ENCODE measurements at regions not wholly inside any gene's neighbourhood (a gene's known extent, or its start where the extent isn't known, plus 50 kb on each side); places are given as distances from the start of the nearest gene placed in this dataset.
A peak's percentile ranks its signal among the peaks of the same experiment; 100 is the strongest.

DNA sequence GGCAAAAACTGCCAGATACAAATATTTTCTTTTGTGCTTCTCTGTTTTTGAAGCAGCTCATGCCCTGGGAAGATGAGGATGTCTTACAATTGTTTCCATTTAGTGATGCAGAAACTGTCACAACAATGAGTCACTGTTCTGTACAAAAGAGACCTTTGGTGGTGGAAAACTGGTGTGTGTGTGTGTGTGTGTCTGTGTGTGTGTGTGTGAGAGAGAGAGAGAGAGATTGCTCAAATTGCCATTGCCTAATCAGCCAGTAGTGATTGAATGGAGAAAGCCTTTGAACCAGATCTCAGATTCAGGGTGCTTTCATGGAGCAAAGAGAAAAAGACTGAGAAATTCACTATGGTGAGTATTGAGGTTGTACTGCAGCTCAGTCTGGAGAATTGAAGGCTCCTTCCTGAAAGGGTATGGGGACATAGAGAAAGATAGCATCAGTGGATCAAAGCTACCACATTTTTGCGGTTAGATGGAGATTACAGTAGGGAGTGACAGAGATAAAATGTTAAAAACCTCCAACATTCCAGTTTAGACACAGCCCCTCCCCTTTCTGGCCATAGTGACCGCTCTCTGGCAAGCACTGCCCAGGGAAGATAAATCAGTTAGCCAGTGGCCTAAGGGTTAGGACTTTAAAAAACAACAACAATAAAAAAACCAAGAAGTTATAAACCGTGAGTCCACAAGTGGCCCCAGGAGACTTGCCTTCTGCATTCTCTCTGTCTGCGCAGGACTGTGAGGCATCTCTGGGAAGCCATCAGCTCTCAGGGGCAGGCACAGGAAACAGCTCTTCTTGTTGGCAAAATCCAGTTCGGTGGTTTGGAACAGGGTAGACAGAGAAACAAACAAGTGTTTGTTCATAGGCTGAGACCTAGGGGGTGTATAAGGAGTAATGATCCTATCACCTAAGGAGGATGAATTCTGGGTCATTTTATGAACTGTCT, 406.5 kb downstream of the DUSP10 start:
- Histone ChIP-seq H3K9me3 (ENCODE audit: low read length) (no peaks in the 10 kb centered on the region), H3F3A (ENCODE audit: insufficient read depth, low read length, poor library complexity, severe bottlenecking) (no peaks in the 10 kb centered on the region), H3K9ac (ENCODE audit: low read length) (no peak overlapping the region), H3K4me3 (ENCODE audit: low read length) (no peak overlapping the region), H3K27ac (ENCODE audit: low read length) (no peak overlapping the region), H3K27me3 (ENCODE audit: insufficient read depth, low read depth, low read length) (no peaks in the 10 kb centered on the region), H3K36me3 (ENCODE audit: insufficient read depth, low read length) (no peaks in the 10 kb centered on the region), H2AFZ (ENCODE audit: low read depth, low read length) (no peak overlapping the region), H4K20me1 (ENCODE audit: insufficient read depth) (no peaks in the 10 kb centered on the region), H3K79me2 (replicated peaks; ENCODE audit: insufficient read depth, low read length) (no peaks in the 10 kb centered on the region), H3K9me2 (ENCODE audit: insufficient read depth, low read length) (no peaks in the 10 kb centered on the region), H3K4me2 (ENCODE audit: low read length) (no peak overlapping the region)
- TF ChIP-seq EP300 (conservative IDR thresholded peaks at IDR 0.05; ENCODE audit: poor library complexity, severe bottlenecking): peak; percentile 45
- peak; percentile 46 for TF ChIP-seq POLR2AphosphoS5 (IDR thresholded peaks at IDR 0.05)
- no peak for TF ChIP-seq MXI1 (conservative IDR thresholded peaks at IDR 0.05; ENCODE audit: poor library complexity, severe bottlenecking)
- no peak for TF ChIP-seq RAD21 (conservative IDR thresholded peaks at IDR 0.05)

- Histone ChIP-seq H3K9ac (ENCODE audit: low read length) (no peak overlapping the region), H3K27me3 (ENCODE audit: insufficient read depth, low read depth, low read length) (no peaks in the 10 kb centered on the region), H3K4me3 (ENCODE audit: low read length) (no peak overlapping the region), H3K36me3 (ENCODE audit: insufficient read depth, low read length) (no peaks in the 10 kb centered on the region), H4K20me1 (ENCODE audit: insufficient read depth) (no peaks in the 10 kb centered on the region), H3K9me2 (ENCODE audit: insufficient read depth, low read length) (no peaks in the 10 kb centered on the region), H3K27ac (ENCODE audit: low read length) (no peak overlapping the region), H3F3A (ENCODE audit: insufficient read depth, low read length, poor library complexity, severe bottlenecking) (no peaks in the 10 kb centered on the region), H3K9me3 (ENCODE audit: low read length) (no peaks in the 10 kb centered on the region), H2AFZ (ENCODE audit: low read depth, low read length) (no peak overlapping the region), H3K79me2 (replicated peaks; ENCODE audit: insufficient read depth, low read length) (no peaks in the 10 kb centered on the region), H3K4me2 (ENCODE audit: low read length) (no peak overlapping the region)
- TF ChIP-seq RAD21 (conservative IDR thresholded peaks at IDR 0.05): no peak
Observed at GRCh38 chr1:221336126-221336525, 405.8 kb downstream of the DUSP10 start.

DNA sequence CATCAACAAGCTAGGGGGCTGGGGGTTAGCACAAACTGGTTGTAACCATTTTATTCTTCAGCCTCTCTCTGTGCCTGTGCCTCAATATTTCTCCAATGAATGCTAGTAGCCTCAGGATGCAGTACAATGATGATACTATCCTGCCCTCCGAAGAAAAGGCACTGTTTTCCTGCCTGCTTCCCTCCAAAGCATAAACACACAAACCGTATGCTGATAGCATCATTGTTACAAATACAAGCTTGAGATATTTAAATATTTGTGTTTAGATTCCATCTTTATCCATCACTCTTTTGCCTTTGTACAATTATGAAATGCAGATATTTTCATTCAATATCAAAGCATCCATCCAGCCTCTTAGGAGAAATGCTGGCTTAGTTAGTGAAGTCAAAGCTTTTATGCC, 404.8 kb downstream of the DUSP10 start:
- Histone ChIP-seq H4K20me1 (ENCODE audit: insufficient read depth) (no peaks in the 10 kb centered on the region), H2AFZ (ENCODE audit: low read depth, low read length) (no peak overlapping the region), H3K9me3 (ENCODE audit: low read length) (no peaks in the 10 kb centered on the region), H3K27ac (ENCODE audit: low read length) (no peak overlapping the region), H3K36me3 (ENCODE audit: insufficient read depth, low read length) (no peaks in the 10 kb centered on the region), H3K4me3 (ENCODE audit: low read length) (no peak overlapping the region), H3F3A (ENCODE audit: insufficient read depth, low read length, poor library complexity, severe bottlenecking) (no peaks in the 10 kb centered on the region), H3K9ac (ENCODE audit: low read length) (no peak overlapping the region), H3K4me2 (ENCODE audit: low read length) (no peak overlapping the region), H3K79me2 (replicated peaks; ENCODE audit: insufficient read depth, low read length) (no peaks in the 10 kb centered on the region), H3K9me2 (ENCODE audit: insufficient read depth, low read length) (no peaks in the 10 kb centered on the region), H3K27me3 (ENCODE audit: insufficient read depth, low read depth, low read length) (no peaks in the 10 kb centered on the region)
- TF ChIP-seq SMC3 (conservative IDR thresholded peaks at IDR 0.05; ENCODE audit: poor library complexity) (no peak), CTCF (IDR thresholded peaks at IDR 0.05; ENCODE audit: poor library complexity, severe bottlenecking) (no peak), EZH2 (IDR thresholded peaks at IDR 0.05; ENCODE audit: borderline replicate concordance, insufficient read depth, low read length, poor library complexity, severe bottlenecking) (no peak), POLR2AphosphoS5 (IDR thresholded peaks at IDR 0.05) (no peak), EP300 (conservative IDR thresholded peaks at IDR 0.05; ENCODE audit: poor library complexity, severe bottlenecking) (no peak), RAD21 (conservative IDR thresholded peaks at IDR 0.05) (no peak), TAF1 (IDR thresholded peaks at IDR 0.05; ENCODE audit: low read depth) (no peak), MXI1 (conservative IDR thresholded peaks at IDR 0.05; ENCODE audit: poor library complexity, severe bottlenecking) (no peak)
- TF ChIP-seq, protein P1, sequence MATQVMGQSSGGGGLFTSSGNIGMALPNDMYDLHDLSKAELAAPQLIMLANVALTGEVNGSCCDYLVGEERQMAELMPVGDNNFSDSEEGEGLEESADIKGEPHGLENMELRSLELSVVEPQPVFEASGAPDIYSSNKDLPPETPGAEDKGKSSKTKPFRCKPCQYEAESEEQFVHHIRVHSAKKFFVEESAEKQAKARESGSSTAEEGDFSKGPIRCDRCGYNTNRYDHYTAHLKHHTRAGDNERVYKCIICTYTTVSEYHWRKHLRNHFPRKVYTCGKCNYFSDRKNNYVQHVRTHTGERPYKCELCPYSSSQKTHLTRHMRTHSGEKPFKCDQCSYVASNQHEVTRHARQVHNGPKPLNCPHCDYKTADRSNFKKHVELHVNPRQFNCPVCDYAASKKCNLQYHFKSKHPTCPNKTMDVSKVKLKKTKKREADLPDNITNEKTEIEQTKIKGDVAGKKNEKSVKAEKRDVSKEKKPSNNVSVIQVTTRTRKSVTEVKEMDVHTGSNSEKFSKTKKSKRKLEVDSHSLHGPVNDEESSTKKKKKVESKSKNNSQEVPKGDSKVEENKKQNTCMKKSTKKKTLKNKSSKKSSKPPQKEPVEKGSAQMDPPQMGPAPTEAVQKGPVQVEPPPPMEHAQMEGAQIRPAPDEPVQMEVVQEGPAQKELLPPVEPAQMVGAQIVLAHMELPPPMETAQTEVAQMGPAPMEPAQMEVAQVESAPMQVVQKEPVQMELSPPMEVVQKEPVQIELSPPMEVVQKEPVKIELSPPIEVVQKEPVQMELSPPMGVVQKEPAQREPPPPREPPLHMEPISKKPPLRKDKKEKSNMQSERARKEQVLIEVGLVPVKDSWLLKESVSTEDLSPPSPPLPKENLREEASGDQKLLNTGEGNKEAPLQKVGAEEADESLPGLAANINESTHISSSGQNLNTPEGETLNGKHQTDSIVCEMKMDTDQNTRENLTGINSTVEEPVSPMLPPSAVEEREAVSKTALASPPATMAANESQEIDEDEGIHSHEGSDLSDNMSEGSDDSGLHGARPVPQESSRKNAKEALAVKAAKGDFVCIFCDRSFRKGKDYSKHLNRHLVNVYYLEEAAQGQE (IDR thresholded peaks at IDR 0.05; ENCODE audit: borderline replicate concordance): no peak
